GM23338 (cell line): ENCODE measurements at regions not wholly inside any gene's neighbourhood (a gene's known extent, or its start where the extent isn't known, plus 50 kb on each side); places are given as distances from the start of the nearest gene placed in this dataset.

ENCODE experiments used
- CTCF ChIP-seq, 2 experiments: fragments of 200-600 bp in 1 of 2; sonication (generic) in 1 of 2; conservative IDR thresholded peaks; 2 replicates each; pipeline versions ENCODE4 v1.5.1 to v1.6.1; 2016 to 2017; ENCODE audit warnings: antibody characterized with exemption in 2 of 2, low read depth in 2 of 2, mild to moderate bottlenecking in 2 of 2, moderate library complexity in 1 of 2
- EZH2 ChIP-seq: fragments of 200-600 bp; sonication (generic); IDR thresholded peaks from one replicate; pipeline ENCODE4 v1.8.0; 2017; ENCODE audit warnings: antibody characterized with exemption, mild to moderate bottlenecking, low read depth; ENCODE audit not compliant: unreplicated experiment
- REST ChIP-seq: IDR thresholded peaks from one replicate; pipeline ENCODE4 v1.6.1; 2018; ENCODE audit warnings: antibody characterized with exemption; ENCODE audit not compliant: unreplicated experiment

- TF ChIP-seq REST (no peak), CTCF (conservative IDR thresholded peaks at IDR 0.05; ENCODE audit: low read depth in 2 of 2) (peak; percentile 80 to 92), EZH2 (no peak)
Observed at GRCh38 chr1:14113841-14114567, 414.0 kb downstream of the PRDM2 start.
